Breast epithelium (tissue), 4 donors: ENCODE measurements at regions not wholly inside any gene's neighbourhood (a gene's known extent, or its start where the extent isn't known, plus 50 kb on each side); places are given as distances from the start of the nearest gene placed in this dataset.
A peak's percentile ranks its signal among the peaks of the same experiment; 100 is the strongest.
"Not testable (repeated sequence)": the region's sequence is repeated elsewhere in the genome, so short reads cannot be mapped to it uniquely, and the experiment has no call there.

Experiments used
- DNase-seq, 2 donors: peaks; one replicate each; pipeline ENCODE4 v3.0.0-alpha.2; 2019; ENCODE audit warnings: low spot score in 2 of 2
- H3K27ac ChIP-seq, 2 donors: fragments of 200-600 bp; sonication (generic) in 1 of 2; one replicate each; pipeline ENCODE4 v1.5.1; 2016 to 2019; ENCODE audit warnings: mild to moderate bottlenecking in 1 of 2
- H3K27me3 ChIP-seq, 2 donors: fragments of 200-600 bp; sonication (generic) in 1 of 2; one replicate each; pipeline versions ENCODE4 v1.5.1 to v1.6.0; 2017 to 2019; ENCODE audit warnings: control low read depth in 1 of 2, mild to moderate bottlenecking in 1 of 2
- H3K36me3 ChIP-seq: fragments of 200-600 bp; one replicate; pipeline ENCODE4 v1.5.1; 2019
- H3K4me1 ChIP-seq, 2 donors: fragments of 200-600 bp; sonication (generic); one replicate each; pipeline ENCODE4 v1.5.1; 2016 to 2019; ENCODE audit warnings: control low read depth in 1 of 2
- H3K4me3 ChIP-seq, 3 donors: fragments of 200-600 bp; sonication (generic); 1 replicate in 2 of 3; 2 replicates in 1 of 3; pipeline ENCODE4 v1.5.1; 2016 to 2019; ENCODE audit warnings: mild to moderate bottlenecking in 3 of 3, moderate library complexity in 2 of 3
- H3K9me3 ChIP-seq, 2 donors: fragments of 200-600 bp; sonication (generic) in 1 of 2; one replicate each; pipeline ENCODE4 v1.5.1; 2016 to 2019; ENCODE audit warnings: control low read depth in 1 of 2
- CTCF ChIP-seq, 3 donors: fragments of 450-650 bp; IDR thresholded peaks; one replicate each; pipeline ENCODE4 v1.5.1; 2016 to 2017; ENCODE audit warnings: antibody characterized with exemption in 3 of 3, mild to moderate bottlenecking in 3 of 3, moderate library complexity in 3 of 3
- POLR2A ChIP-seq: fragments of 450-650 bp; IDR thresholded peaks from one replicate; pipeline ENCODE4 v1.6.1; 2016; ENCODE audit warnings: antibody characterized with exemption, mild to moderate bottlenecking, moderate library complexity
- POLR2AphosphoS5 ChIP-seq, 3 donors: sonication (generic); formaldehyde crosslinking; IDR thresholded peaks; one replicate each; pipeline ENCODE4 v1.6.1; 2017; ENCODE audit warnings: antibody characterized with exemption in 3 of 3
- intact Hi-C: fragments of 100-400 bp; cut with DNase I; formaldehyde crosslinking; loops from one replicate; pipeline ENCODE4 v1.15.1; 2023; ENCODE audit warnings: low total_unique reads

GRCh38 chr1:94661431-94661932 lies 119.9 kb upstream of the F3 start:
- Histone ChIP-seq H3K36me3 (no peaks in the 10 kb centered on the region), H3K27me3 (no peaks in the 10 kb centered on the region), H3K27ac (no peak overlapping the region), H3K9me3 (no peaks in the 10 kb centered on the region), H3K4me1 (no peaks in the 10 kb centered on the region), H3K4me3 (no peak overlapping the region)
- DNase-seq: no peak
- TF ChIP-seq CTCF (IDR thresholded peaks at IDR 0.05) (no peak), POLR2AphosphoS5 (IDR thresholded peaks at IDR 0.05) (no peak), POLR2A (no peak)
- intact Hi-C loops: no loop called here

GRCh38 chr1:94660994-94661393 lies 119.4 kb upstream of the F3 start:
- Histone ChIP-seq H3K36me3 (no peaks in the 10 kb centered on the region), H3K4me1 (no peaks in the 10 kb centered on the region), H3K27me3 (no peaks in the 10 kb centered on the region), H3K4me3 (no peak overlapping the region), H3K9me3 (no peaks in the 10 kb centered on the region), H3K27ac (no peak overlapping the region)
- DNase-seq: no peak
- intact Hi-C loops: no loop called here
- TF ChIP-seq CTCF (IDR thresholded peaks at IDR 0.05) (no peak), POLR2A (no peak), POLR2AphosphoS5 (IDR thresholded peaks at IDR 0.05) (no peak)

GRCh38 chr1:94660258-94660657 lies 118.7 kb upstream of the F3 start:
- Histone ChIP-seq H3K4me3 (no peak overlapping the region), H3K27me3 (no peaks in the 10 kb centered on the region), H3K4me1 (no peaks in the 10 kb centered on the region), H3K27ac (no peak overlapping the region), H3K36me3 (no peaks in the 10 kb centered on the region), H3K9me3 (no peaks in the 10 kb centered on the region)
- no peak for DNase-seq
- TF ChIP-seq CTCF (IDR thresholded peaks at IDR 0.05) (no peak), POLR2A (no peak), POLR2AphosphoS5 (IDR thresholded peaks at IDR 0.05) (no peak)
- intact Hi-C loops: no loop called here

- H3K4me1 ChIP-seq, H3K36me3 ChIP-seq, H3K27ac ChIP-seq, H3K9me3 ChIP-seq, H3K27me3 ChIP-seq, intact Hi-C loops, H3K4me3 ChIP-seq, DNase-seq: not testable (repeated sequence)
Observed at GRCh38 chr1:94659202-94659601, 117.6 kb upstream of the F3 start.

GRCh38 chr1:94658221-94658620 lies 116.7 kb upstream of the F3 start:
- H3K27me3 ChIP-seq: no peaks in the 10 kb centered on the region
- no peak overlapping the region for H3K4me3 ChIP-seq
- no peak for TF ChIP-seq POLR2A
- peak in 1 of 3 donors; percentile 84 for TF ChIP-seq POLR2AphosphoS5 (IDR thresholded peaks at IDR 0.05)
- no peak for TF ChIP-seq CTCF (IDR thresholded peaks at IDR 0.05)
- intact Hi-C loops: no loop called here
- no peak overlapping the region for H3K27ac ChIP-seq
- H3K9me3 ChIP-seq: no peaks in the 10 kb centered on the region
- DNase-seq: no peak
- no peaks in the 10 kb centered on the region for H3K4me1 ChIP-seq
- no peaks in the 10 kb centered on the region for H3K36me3 ChIP-seq

- H3K4me1 ChIP-seq, H3K36me3 ChIP-seq, intact Hi-C loops, DNase-seq, H3K9me3 ChIP-seq, H3K27ac ChIP-seq, H3K27me3 ChIP-seq, H3K4me3 ChIP-seq: not testable (repeated sequence)
Observed at GRCh38 chr1:94657776-94658175, 116.2 kb upstream of the F3 start.
